IPS DF 4.7 (cell line): ENCODE measurements at regions not wholly inside any gene's neighbourhood (a gene's known extent, or its start where the extent isn't known, plus 50 kb on each side); places are given as distances from the start of the nearest gene placed in this dataset.

Experiments
- DNase-seq: peaks from one replicate; pipeline ENCODE4 v3.0.0-alpha.2; 2013; ENCODE audit warnings: low spot score; ENCODE audit errors: extremely low read depth

DNA sequence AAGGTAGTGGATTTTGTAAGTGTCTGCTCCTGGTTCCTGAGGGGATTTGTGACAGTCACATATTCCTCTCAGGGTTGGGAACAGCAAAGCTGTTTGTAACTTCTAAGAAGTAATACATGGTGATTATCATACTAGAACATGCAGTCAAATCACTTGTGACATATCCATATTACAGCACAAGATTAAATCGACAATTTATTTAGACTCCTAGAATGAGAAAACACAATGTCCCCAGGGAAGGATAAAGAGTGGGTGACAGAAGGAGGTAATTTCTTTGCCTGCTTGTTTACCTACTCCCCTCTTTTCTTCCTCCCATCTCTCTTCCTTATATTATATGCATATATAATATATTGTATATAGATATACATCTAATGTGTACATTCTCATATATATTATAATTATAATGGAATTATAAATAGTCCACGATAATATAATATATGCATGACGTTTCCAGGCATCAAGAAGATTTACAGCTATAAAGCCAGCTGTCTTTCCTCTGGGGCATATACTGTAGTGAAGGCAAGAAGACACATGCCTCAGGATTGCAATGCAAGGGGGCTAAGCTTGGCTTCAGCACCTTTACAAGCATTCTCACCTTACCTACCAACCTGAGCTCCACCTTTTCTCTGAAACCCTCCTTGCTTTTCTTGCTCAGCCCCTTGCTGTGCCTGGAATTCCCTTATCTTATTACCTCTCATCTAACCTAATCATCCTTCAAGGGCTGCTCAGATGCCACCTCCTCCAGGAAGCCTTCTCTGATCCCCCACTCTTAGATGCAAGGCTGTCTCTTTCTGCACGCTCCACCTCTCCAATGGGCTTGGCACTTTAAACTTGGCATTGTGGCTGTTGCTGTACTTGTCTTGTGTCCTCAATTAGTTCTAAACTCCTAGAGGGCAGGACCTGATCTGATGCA, 73.1 kb upstream of the PIAS1 start:
- DNase-seq = no peak

DNA sequence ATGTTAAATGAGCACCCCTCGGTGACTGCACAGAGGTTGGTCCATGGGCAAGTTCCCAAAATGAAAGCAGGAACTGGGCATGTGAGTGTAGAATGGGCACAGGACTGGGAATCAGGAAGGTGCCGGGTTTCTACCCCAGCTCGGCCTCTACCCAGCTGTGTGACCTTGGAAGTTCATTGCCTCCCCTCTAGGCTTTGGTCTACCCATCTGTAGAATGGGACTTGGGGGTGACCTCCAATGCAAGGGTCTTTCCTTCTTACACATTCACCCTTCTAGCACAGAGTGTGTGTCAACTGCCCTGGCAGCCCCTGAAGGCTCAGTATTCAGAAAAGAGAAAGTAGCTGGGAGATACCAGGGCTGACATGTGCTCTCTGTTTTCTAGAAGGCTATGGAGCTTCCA, 72.3 kb upstream of the PIAS1 start:
- no peak for DNase-seq

DNA sequence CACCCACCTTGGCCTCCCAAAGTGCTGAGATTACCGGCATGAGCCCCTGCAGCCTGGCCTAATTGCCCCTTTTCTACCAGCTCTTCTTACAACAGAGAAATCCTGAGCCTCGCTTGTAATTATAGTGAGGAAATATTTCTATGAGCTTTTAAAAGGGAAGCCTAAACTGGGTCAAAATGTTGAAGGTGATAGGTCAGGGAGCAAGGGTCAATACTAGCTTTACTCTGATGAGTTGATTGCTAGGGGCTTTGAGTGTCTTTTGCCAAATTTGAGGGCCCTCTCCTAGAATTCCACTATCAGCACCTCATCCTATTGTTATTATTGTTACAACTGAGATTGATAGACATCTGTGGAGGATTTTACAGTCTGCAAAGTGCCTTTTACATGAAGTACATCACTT, 62.4 kb upstream of the PIAS1 start:
- DNase-seq = no peak

DNA sequence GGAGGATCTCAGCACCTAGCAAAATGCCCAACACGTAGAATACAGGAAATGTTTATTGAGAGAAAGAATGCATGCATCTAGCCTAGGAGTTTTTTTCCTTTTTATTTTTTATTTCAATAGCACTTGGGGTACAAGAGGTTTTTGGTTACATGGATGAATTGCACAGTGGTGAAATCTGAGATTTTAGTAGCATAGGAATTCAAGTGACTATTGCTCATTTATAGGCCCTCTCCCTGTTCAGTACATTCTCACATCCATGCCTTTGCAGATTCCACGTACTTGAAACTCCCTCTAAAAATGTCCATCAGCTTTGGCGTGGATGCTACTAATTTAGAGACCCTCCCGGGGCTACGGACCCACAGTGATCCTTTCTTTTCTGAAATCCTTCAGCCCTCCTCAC, 61.7 kb upstream of the PIAS1 start:
- DNase-seq = no peak

DNA sequence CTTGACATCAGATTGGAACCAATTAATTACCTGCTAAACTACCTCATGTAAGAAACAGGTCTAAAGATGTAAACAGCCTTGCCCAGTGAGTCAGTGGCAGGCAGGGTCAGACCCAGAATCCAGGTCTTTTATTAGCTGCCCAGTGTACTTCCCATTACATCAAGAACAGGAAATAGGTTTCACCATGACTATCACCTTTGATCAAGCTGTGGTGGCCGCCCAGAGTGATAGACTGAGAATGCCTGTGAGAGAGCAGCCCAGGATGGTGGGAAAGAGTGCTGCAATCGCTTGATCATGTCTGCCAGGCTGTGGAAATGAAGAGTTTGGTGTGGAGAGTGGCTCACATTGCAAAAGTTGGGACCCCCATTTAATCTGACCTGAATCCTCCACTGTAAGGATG, 61.3 kb upstream of the PIAS1 start:
- no peak for DNase-seq

DNA sequence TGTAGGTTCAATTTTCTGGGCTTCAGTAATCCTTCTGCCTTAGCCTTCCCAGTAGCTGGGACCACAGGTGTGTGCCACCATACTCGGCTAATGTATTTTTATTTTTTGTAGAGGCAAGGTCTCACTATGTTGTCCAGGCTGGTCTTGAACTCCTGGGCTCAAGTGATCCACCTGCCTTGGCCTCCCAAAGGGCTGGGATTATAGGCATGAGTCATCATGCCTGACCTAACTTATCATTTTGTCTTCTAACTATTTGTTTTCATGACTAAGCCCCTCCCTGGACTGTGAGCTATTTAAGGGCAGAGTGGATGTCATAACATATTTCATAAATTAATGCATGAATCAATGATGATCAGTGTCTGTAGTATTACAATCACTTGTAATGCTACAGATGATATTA, 56.1 kb upstream of the PIAS1 start:
- DNase-seq = no peak

DNA sequence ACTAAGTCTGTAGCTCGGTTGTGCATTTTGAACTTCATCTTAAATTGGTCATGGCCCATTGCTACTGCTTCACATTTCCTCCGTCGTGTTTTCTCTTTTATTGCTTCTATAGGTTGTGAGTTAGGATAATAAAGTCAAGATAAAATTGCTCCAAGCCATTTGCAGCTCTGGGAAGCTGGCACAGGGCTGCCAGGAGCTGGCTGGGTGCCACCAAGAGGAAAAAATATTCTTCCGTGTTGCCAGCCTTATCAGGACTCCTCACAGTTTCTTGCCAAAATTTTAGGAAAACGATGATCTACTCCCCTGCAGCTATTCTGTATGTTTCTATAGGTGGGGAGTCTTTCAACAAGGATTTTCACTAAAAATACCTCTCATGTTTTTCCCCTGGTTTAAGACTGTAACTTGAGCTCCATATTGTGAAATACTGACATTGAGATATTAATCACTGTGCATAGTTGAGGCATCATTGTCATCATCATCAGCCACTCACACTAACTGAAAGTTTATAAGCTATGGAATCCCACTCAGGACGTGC, 55.4 kb upstream of the PIAS1 start:
- no peak for DNase-seq

DNA sequence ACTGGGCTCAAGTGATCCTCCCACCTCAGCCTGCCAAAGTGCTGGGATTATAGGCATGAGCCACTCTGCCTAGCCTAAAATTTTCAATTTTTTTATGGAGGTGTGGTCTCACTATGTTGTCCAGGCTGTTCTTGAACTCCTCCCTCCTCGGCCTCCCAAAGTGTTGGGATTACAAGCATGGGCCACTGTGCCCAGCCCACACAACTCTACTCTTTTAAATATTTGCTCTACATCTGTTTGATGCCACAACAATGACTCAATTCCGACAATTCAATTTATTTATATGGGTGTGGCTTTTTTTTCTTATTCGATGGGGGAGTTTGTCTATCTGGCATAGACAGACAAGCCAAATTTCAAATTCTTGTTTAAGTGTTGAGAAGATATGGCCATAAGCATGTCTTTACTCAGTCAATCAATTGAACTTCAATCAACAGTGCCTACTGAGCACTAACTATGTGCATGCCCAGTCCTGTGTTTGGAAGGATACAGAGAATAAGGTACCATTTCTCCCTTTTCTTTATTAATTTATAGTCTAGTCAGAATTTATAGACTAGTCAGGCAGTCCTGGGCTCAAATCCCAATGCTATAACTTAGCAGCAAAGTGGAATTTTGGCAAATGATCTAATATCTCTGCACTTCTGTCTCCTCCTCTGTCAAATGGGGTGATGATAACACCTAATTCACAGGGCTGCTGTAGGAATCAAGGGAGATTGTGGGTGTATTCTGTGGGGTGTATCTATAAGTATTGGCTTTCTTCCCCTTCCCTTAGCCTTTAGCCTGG, 54.6 kb upstream of the PIAS1 start:
- DNase-seq = no peak

DNA sequence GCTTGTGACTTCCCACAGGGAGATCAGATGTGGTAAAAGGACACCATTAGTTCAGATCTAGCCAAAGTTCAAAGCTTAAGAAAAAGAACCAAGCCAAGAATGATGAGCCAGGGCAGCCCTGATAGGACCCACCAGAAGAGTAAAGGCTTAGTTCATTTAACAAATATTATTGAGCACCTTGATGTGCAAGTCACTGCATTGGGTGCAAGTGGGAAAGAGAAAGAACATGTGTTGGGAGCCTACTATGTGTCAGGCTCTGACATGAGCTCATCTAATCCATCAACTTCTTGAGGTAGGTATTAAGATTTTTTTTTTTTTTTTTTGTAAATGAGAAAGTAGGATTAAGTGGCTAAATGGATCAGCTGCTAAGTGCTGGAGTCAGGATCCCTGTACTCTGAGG, 53.4 kb upstream of the PIAS1 start:
- DNase-seq = no peak

DNA sequence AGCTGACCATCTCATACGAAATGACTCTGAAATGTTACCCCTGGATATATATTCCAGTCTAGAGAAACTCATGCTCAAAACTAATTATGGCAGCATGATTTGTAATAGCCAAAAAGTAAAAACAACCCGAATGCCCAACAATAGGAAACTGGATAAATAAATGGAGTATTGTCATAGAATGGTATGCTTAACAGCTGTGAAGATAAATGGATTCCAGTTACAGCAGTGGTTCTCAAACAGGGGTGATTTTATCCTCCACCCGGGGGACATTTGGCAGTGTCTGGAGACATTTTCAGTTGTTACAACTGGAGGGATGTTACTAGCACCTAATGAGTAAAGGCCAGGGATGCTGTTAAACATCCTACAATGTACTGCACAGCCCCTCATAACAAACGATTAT, 52.3 kb upstream of the PIAS1 start:
- DNase-seq = no peak

DNA sequence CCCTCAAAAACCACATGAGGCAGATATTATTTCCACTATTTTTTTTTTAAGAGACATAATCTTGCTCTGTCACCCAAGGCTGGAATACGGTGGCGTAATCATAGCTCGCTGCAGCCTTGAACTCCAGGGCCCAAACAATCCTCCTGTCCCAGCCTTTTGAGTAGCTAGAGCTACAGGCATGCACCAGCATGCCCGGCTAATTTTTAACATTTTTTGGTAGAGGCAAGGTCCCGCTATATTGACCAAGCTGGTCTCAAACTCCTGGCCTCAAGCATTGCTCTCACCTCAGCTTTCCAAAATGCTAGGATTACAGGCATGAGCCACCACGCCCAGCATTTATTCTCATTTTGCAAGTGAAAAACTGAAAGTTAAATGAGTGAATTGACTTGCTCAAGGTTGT, 50.8 kb upstream of the PIAS1 start:
- no peak for DNase-seq
